SK-N-DZ (cell line): ENCODE measurements at regions not wholly inside any gene's neighbourhood (a gene's known extent, or its start where the extent isn't known, plus 50 kb on each side); places are given as distances from the start of the nearest gene placed in this dataset.
A peak's percentile ranks its signal among the peaks of the same experiment; 100 is the strongest.
"Not testable (repeated sequence)": the region's sequence is repeated elsewhere in the genome, so short reads cannot be mapped to it uniquely, and the experiment has no call there.

Experiments used
- DNase-seq: peaks from one replicate; pipeline ENCODE4 v3.0.0-alpha.2; 2015; ENCODE audit warnings: low spot score

DNA sequence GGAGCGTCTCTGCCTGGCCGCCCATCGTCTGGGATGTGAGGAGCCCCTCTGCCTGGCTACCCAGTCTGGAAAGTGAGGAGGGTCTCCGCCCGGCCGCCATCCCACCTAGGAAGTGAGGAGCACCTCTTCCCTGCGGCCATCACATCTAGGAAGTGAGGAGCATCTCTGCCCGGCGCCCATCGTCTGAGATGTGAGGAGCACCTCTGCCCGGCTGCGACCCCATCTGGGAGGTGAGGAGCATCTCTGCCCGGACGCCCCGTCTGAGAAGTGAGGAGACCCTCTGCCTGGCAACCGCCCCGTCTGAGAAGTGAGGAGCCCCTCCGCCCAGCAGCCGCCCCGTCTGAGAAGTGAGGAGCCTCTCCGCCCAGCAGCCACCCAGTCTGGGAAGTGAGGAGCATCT, 84.5 kb downstream of the IDS start:
- not testable (repeated sequence) for DNase-seq

DNA sequence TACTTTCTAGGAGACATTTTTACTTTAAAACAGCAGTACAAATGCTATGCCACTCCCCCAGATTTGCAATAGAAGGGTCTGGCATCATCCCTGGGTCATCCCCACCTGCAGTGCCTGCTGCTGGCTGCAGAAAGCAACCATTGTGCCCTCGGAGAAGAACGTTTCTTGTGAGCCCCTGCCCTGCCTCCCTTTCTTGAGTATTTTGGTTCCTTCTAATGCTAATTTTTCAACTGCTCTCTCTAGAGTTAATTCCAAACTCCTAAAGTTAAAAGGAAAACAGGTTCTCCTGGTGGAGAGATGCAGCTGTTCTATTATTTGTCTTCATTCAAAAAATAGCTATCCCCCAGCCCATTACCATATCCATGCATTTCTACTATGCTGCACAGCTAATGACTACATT, 107.1 kb downstream of the IDS start:
- DNase-seq, result no peak

DNA sequence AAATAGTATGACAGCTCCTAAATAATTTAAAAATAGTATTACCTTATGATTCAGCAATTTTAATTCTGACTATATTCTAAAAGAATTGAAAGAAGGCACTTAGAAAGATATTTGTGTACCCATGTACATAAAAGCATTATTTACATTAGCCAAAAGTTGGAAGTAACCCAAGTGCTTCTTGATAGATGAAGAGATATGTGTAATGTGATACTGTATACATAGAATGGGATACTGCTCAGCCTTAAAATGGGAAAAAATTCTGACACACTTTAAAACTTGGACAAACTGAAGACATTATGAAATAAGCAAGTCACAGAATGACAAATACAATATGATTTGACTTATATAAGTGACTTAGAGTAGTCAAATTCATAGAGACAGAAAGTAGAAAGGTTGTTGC, 112.2 kb downstream of the IDS start:
- no peak for DNase-seq

DNA sequence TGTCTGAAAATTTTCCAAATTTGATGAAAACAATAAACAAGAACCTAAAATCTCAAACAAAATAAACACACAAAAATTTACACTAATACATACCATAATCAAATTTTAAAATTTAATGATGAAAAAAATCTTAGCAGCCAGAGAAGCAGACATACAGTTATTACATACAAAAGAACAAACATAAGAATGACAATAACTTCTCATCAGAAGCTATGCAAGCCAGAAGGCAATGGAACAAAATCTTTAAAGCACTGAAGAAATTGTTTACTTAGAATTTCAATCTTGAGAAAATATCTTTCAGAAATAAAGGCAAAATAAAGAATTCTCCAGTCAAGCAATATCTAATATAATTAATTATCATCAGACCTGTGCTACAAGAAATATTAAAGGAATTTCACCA, 121.3 kb downstream of the IDS start:
- no peak for DNase-seq

DNA sequence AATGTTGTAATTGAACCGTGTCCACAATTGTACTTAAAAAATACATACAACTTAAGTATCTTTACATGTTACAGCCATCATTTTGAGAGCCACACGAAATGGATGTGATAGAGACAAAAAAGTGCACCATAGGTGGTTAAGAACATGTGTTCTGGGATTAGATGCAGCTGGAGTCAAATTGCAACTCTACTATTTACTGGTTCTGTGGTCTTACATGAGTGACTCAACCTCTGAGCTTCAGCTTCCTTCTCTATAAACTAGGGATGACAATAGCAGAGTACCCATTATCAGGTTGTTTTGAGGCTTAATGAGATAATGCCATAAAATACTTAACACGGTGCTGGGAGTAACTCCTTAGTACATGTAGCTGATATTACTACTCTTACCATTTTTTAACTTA, 130.4 kb downstream of the IDS start:
- DNase-seq, result no peak

DNA sequence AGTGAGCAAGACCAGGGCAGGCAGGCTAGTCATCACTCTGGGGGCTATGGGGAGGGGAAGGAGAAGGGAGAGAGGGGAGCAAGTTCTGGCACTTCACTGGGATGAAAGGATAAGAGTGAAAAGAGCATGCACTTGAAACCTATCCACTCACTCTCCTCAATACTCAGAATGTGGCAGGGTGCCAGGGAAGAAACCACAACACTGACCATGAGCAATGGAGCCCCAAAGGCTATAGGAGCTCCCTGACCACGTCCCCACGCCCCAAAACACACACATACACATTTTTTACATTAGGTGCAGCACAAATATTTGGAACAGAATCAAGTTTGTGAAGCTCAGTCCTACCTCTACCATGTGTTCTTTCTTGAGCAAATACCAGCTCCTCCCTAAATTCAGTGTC, 132.2 kb downstream of the IDS start:
- DNase-seq, result no peak

DNA sequence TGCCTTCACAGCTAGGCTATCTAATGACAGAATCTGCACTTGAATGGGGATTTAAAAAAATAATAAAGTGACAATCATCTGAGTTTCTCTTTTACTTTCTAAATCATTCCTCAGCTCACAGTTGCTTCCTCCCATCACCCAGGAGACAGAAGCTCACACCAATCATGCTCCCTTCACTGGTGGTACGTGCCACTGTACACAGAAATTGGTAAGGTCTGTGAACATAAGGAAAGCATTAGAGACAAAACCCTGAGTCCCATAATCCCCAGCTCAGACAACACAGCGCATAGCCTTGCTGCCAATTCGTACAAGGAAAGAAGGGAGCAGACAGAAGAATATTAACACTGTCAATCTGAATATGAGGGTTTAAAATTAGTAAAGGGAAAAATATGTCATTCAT, 133.1 kb downstream of the IDS start:
- DNase-seq, result no peak

DNA sequence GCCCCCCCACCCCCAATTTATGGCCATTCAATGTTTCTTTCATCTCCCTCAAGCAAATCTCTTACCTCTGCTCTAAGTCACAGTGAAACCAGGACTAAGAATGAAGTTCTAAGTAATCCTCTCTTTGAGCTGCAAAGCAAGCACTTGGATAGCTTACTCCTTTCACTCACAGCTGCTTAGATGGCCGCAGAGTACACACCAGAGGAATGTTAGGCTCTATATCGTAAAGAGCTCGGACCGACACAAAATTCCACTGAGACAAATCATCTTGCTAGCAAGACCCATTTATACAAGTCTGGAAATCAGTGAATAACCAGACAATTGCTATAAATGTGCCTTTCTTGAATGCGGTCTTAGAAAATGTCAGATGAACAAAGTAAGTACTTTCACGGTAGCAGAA, 135.0 kb downstream of the IDS start:
- no peak for DNase-seq

DNA sequence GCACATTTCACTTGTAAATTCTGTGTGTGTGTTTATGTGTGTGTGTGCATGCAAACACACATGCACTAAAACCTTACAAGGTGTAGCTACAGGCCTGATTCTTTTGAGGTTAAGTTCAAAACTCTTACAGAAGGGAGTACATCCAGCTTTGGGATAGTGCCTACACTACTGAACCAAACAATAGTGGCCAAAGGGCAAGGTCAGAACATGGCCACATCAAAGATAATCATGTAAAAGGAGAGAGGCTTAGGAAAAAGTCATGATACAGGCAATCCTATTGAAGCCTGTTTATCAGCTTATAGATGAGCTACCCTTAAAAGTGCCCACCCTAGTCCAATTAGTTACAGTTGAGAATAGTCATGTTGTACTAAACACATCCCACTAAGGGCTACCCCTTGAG, 139.6 kb downstream of the IDS start:
- DNase-seq, result no peak

DNA sequence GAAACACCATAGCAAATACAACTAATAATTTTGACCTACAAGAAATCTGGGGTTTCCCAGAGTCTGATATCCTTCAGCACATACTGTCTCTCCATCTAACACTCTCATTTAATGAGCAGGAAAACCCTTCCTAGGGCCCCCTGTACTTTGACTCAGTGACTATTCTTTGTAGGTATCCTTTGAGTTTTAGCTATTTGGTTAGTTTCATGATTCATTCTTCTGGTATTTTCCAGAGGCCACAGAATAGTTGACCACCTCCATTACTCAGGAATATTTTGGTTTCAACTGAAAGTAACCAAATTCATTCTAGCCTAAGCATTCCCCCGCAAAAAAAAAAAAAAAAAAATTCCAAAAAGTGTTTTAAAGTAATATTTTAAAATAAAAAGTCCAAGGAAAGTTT, 140.0 kb downstream of the IDS start:
- DNase-seq, result no peak

DNA sequence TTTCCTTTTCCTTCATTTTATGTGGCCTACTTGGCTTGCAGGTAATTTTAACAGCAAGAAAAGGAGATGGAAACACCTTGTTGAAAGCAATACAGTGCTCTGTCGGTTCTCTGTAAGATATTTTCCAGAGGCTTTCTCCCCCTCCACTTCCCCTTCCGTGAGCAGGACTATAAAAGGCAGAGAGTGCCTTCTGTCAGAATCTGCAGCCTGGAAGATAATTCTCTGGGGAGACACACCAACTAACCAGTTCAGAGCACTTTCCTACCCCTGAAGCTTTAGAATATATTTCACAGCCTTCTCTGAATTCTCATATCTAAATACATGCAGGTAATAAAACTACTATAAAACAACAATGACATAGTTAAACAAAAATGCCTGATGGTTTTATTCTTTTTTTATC, 141.1 kb downstream of the IDS start:
- DNase-seq, result no peak

DNA sequence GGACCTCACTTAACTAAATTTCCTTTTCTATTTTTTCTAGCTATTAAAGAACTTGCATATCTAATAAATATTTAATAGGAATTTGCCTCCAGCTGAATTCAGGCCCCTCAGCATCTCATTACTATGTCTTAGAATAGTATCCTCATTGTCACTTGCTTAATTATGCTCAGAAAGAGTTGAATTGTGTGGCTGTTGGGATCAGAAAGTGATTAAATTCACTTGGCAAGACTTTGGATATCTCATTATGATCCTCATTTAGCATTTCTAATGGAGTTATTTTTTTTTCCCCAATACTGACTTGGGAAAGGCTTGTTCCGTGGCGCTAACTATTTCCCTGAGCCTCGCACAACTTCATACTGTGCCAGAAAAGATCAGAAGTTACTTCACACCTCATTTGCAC, 158.8 kb downstream of the IDS start:
- no peak for DNase-seq

DNA sequence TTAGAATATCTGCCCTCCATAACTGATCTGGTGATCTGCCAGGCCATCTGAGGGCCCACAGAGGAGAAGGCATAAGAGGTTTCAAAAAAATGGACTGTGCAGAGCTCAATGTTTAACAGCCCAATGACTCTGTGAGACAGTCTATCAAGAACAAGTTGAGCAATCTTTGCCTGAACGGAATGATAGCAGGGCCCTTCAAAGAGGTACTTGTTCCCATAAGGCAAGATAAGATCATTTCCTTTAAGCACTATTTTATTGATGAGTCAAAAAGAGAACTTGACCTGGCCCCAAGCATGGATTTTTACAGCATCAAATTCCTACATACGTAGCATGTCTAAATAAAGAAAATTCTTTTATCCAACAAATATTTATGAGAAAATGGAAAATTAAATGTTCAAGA, 182.8 kb downstream of the IDS start:
- no peak for DNase-seq

DNA sequence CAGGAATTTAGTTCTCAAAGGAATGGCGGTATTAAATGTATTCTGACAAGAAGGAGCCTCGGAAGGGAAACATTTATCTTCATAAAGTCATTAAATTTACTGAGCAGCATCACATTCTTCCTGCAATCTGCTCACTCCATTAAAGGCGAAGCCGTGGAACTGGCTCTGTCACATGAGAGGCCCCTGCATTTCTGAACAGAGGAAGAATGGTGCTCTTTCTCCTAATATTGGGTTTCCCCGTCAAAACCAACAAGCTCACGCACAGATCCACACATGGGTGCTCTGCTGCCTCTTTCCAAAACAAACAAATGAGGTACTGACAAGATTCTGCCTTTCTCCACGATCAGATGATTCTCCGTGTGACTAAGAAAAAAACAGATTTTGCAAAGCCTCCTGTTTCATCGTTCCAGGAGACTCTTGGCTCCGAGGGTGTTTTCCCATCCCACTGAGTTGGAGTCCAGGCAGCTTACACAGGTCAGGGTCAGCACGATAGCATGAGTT, 191.2 kb downstream of the IDS start:
- DNase-seq, result no peak

DNA sequence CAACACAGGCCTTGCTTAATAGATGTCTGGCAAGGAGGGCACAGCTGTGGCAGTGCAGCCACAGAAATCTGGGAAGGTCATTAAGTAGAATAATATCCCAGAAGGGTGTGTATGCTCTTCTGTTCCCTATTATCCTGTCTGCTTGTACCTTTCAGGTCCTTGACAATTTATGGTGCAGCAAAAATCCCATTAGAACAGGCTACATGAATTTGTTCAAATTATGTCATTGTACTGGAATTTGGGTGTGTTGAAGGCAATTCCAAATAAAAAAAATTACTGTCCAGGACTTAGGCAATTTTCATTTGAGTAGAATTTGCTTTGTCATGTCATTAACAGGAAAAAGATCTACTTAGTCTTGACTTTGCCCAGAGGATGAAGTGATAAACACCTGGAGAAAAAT, 192.1 kb downstream of the IDS start:
- no peak for DNase-seq

DNA sequence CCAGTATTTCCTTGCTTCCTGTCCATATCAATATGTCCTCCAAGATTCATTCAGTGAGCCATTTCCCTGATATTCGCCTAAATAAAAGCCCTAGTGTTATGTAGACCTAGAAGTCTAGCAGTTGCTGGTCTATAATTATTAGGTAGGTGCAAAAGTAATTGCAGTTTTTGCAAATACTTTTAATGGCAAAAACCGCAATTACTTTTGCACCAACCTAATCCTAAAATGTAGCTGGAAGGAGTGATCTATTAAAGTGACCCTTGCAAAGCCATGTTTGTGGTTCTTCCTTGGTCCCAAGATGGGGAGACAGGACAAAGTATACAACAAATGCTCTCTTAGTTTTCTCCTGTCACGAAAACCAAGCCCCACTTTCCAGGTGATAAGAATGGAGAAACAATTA, 193.0 kb downstream of the IDS start:
- no peak for DNase-seq

DNA sequence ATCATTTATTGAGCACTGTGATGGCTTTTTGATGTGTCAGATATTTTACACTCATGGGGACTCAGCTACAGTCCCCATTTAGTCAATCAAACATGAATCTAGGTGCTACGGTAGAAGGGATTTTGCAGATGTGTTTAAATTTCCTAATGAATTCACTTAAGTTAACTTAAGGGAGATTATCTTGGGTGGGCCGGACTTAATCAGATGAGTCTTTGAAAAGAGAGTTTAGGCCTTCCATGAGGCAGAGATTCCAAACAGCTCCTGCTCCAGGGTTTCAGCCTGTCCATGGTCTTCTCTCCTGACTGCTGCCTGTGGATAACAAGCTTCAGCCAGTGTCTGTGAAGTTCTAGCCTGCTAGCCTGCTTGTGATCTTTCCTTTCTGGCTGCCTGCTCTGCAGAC, 202.4 kb downstream of the IDS start:
- no peak for DNase-seq

DNA sequence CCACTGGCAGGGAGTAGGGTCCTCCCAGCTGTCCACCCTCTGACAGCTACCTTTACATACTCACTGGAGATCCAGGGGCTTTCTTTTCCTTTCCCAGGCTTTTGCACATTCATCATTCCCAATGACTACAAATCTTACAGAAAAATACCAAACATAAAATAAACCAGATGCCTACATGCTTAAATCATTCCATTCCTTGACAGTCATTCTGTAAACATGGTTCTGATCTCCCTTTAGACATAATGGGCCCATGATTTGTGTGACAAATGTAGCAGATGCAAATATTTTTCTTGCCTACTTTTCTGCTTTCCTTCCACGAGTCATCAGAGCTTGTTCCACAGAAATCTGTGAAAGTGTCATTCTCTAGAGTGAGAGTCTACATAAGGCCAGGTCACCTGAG, 207.0 kb downstream of the IDS start:
- DNase-seq, result no peak

DNA sequence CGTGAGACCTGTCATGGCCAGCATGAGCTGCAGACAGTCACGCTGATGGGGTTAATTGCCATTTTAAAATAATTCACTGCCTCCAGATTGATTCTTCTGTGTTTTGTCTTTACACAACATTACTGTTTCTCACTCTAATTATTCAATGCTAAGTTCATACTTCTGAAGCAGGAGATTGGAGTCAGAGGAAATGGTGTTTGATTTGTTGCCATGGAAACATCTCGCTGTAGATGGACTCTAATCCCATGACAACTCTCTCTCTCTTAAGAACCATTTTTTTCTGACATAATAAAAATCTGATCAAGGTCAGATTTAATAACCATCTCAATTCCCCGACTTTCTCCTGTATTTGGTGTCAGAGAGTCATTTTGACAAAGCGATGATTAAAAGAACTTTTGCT, 209.0 kb downstream of the IDS start:
- DNase-seq, result no peak

DNA sequence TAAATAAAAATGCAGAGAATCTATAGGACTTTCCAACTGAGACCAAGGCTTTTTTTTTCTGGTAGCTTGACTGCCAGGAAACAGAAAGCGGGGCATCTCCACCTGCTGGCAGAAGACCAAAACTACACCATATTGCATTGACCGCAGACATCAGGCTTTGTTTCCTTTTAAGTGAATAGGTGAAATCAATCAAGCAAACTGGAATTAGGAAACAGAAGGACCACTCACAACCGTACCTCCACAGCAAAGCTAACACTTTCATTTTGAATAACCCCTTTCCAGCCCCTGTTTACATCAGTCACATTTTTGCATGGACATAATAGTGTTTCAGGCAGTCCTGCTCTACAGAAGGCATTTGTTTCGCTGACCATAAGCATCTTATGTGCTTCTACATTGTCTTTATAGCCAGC, 218.2 kb downstream of the IDS start:
- peak; percentile 27 for DNase-seq

DNA sequence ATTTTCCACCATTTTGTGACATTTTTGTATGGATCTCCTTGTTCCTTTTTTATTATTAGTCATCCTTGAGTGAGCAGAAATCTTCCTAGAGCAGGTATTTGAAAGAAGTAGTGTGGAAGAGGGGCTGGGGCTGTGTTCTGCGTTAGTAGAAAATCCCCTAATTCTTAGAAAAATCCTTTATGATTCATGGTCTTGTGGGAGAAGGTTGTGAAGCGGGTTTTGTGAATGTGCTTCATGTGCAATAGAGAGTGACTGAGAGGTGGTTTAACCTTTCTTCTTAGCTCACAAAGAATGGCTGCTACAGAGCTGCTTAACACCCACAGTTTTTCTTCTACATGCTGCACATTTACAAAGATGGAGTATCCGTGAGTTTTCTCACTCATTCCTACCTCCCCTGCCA, 220.5 kb downstream of the IDS start:
- DNase-seq, result no peak

DNA sequence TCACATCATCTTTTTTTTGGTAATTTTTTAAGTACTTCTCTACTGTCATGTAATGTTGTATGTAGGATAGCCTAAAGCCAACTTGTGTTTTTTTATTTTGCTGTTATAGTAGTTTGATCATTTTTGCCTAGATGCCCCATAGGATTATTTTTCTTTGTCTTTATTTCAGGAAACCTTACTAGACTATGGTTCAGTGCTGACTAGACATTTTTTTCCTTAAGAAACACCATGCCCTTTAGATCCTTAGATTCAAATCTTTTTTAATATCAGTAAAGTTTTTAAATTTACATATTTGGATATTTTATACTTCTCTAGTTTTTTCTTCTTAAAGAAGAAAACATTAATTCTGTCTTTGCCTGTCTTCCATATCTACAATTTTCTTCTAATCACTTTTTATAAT, 221.3 kb downstream of the IDS start:
- DNase-seq, result no peak

DNA sequence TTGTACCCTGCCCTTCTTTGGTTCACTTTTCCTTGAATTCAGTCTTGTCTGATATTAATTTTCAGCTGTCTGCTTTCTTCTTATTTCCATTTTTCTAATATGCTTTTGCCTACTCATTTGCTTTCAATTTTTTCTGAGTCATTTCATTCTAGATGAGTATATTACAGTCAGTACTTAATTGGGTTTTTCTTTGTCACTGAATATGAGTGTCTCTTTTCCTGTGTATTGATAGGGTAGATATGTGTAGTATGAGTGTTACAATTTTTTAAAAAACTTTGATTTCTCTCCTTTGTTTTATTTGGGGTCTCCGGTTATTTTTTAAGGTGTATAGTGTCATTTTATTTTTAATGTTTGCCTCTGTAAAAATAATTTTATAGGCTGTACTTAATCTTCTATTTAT, 222.2 kb downstream of the IDS start:
- DNase-seq, result no peak

DNA sequence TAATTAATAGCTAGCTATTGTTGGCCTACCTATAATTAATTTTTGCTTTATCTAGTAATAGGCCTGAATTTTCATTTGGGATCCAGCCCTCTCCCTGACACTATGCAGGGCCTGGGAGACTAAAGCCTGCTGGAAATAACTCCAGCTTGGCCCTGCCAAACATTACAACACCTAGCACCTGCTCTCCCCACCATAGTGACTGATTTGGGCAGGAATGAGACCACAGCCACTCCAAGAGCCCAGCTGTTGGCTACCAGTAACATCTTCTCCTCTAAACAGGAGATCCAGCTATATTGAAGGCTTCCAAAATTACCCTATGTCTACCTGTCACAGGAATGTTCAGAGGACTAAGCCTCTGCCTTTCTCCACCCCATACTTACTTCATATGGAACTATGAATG, 225.1 kb downstream of the IDS start:
- DNase-seq, result no peak

DNA sequence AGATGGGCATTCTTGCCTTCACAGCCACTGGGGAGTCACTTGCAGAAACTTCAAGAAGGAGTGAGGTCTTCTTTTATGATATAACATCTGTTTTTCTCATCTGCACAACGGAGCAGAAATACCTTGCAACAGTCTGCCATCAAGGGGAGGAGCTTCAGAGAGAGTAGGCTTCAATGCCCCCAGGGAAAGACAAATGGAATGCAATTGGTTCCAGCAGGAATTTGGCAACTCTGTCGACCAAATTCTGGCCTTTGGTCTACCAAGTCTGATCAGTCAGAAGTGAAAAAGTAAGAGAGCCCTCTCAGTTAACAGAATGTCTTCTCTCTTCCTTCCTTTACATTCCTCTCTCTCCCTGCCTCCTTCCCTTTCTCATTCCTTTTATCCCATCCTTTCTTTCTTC, 229.3 kb downstream of the IDS start:
- no peak for DNase-seq
